HEK293T (cell line): ENCODE measurements at regions not wholly inside any gene's neighbourhood (a gene's known extent, or its start where the extent isn't known, plus 50 kb on each side); places are given as distances from the start of the nearest gene placed in this dataset.

ENCODE experiments used
- ARNT ChIP-seq: fragments of 450-650 bp; IDR thresholded peaks from 2 replicates; pipeline ENCODE4 v1.6.1; 2017; ENCODE audit warnings: mild to moderate bottlenecking
- BHLHE40 ChIP-seq: fragments of 450-650 bp; IDR thresholded peaks from 2 replicates; pipeline ENCODE4 v1.6.1; 2016; ENCODE audit warnings: mild to moderate bottlenecking, moderate library complexity, borderline replicate concordance
- ELF4 ChIP-seq: fragments of 450-650 bp; IDR thresholded peaks from 2 replicates; pipeline ENCODE4 v1.6.1; 2017; ENCODE audit warnings: antibody characterized with exemption
- LEF1 ChIP-seq: fragments of 450-650 bp; IDR thresholded peaks from 2 replicates; pipeline ENCODE4 v1.6.1; 2017; ENCODE audit warnings: mild to moderate bottlenecking, borderline replicate concordance
- NFRKB ChIP-seq: fragments of 450-650 bp; IDR thresholded peaks from 2 replicates; pipeline ENCODE4 v1.6.1; 2016; ENCODE audit warnings: mild to moderate bottlenecking, moderate library complexity
- SP1 ChIP-seq: fragments of 450-650 bp; IDR thresholded peaks from 2 replicates; pipeline ENCODE4 v1.6.1; 2017
- ZNF384 ChIP-seq: fragments of 450-650 bp; IDR thresholded peaks from 2 replicates; pipeline ENCODE4 v1.6.1; 2016
- TF ChIP-seq, protein P1 (sequence below): fragments of 450-650 bp; IDR thresholded peaks from 2 replicates; pipeline ENCODE4 v1.6.1; 2016

DNA sequence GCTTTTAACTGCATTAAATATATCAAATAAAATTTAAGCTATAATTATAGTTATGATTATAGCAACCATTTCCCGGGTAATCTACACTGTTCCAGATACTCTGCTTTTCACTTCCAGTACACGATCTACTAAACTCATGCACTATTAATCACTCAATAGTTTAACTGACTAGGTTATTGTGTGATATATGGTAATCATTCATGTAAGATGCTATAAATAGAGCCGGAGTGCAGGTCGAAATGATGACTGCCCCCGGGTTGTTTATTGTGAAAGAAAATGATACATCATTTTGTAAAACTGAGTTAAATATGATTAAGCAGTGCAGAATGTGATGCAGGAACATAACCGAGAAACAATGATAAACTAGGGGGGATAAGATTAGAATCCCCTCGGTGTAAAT lies 434.6 kb upstream of the DSEL start:
- no peak for TF ChIP-seq ARNT
- no peak for TF ChIP-seq SP1
- TF ChIP-seq LEF1, result no peak
- TF ChIP-seq ELF4, result no peak
- TF ChIP-seq ZNF384, result no peak
- TF ChIP-seq BHLHE40, result no peak
- TF ChIP-seq, protein P1, sequence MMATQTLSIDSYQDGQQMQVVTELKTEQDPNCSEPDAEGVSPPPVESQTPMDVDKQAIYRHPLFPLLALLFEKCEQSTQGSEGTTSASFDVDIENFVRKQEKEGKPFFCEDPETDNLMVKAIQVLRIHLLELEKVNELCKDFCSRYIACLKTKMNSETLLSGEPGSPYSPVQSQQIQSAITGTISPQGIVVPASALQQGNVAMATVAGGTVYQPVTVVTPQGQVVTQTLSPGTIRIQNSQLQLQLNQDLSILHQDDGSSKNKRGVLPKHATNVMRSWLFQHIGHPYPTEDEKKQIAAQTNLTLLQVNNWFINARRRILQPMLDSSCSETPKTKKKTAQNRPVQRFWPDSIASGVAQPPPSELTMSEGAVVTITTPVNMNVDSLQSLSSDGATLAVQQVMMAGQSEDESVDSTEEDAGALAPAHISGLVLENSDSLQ, result no peak
- TF ChIP-seq NFRKB, result no peak
